ENCODE measurements at regions not wholly inside any gene's neighbourhood (a gene's known extent, or its start where the extent isn't known, plus 50 kb on each side); places are given as distances from the start of the nearest gene placed in this dataset.

GRCh38 chr4:144463236-144463635, 182.7 kb upstream of the HHIP start:
- Histone ChIP-seq H3K36me3 (ENCODE audit: control insufficient read depth in 2 of 4, insufficient read depth in 4 of 4, low read length in 3 of 4) (no peaks in the 10 kb centered on the region), H3K4me2 (ENCODE audit: insufficient read depth in 1 of 2, low read depth in 2 of 2, low read length in 2 of 2) (no peak overlapping the region), H3K14ac (ENCODE audit: insufficient read length) (no peak overlapping the region), H2BK120ac (replicated peaks; ENCODE audit: low read depth, low read length) (no peak overlapping the region), H4K8ac (ENCODE audit: extremely low read depth, insufficient read depth, low read length) (no peak overlapping the region; the same call in 1 of the 2 replicates), H2BK12ac (ENCODE audit: low read depth, low read length) (no peak overlapping the region), H2AFZ (ENCODE audit: low read length) (no peak overlapping the region), H2BK5ac (ENCODE audit: low read depth, low read length) (no peak overlapping the region), H3K4ac (replicated peaks; ENCODE audit: insufficient read length, low read depth, low read length) (no peak overlapping the region), H3K23me2 (ENCODE audit: low read depth, low read length) (no peaks in the 10 kb centered on the region; the same call in 1 of the 2 replicates), H3K18ac (ENCODE audit: extremely low read depth, low read length) (no peak overlapping the region), H3K27ac (ENCODE audit: low read depth, low read length) (no peak overlapping the region), H3K79me2 (ENCODE audit: control insufficient read depth in 1 of 2, insufficient read depth in 2 of 2, low read length in 2 of 2) (no peaks in the 10 kb centered on the region), H3K9ac (replicated peaks in 1 of 4; ENCODE audit: extremely low read depth in 1 of 4, low read depth in 3 of 4, low read length in 3 of 4) (no peak overlapping the region), H3K4me3 (ENCODE audit: extremely low read depth in 1 of 4, insufficient read depth in 2 of 4, low read depth in 3 of 4, low read length in 4 of 4) (no peak overlapping the region), H3K27me3 (replicated peaks in 1 of 4; ENCODE audit: control insufficient read depth in 3 of 4, extremely low read depth in 1 of 4, insufficient read depth in 3 of 4, low read length in 3 of 4) (no peaks in the 10 kb centered on the region), H3K9me3 (ENCODE audit: insufficient read depth in 2 of 2, low read depth in 1 of 2, low read length in 1 of 2) (no peaks in the 10 kb centered on the region), H2BK15ac (ENCODE audit: low read length) (no peak overlapping the region), H4K5ac (ENCODE audit: insufficient read length, low read depth, low read length) (no peak overlapping the region), H3K4me1 (replicated peaks in 1 of 4; ENCODE audit: control insufficient read depth in 3 of 4, insufficient read depth in 4 of 4, low read length in 3 of 4) (no peaks in the 10 kb centered on the region), H2BK20ac (ENCODE audit: low read length) (no peak overlapping the region), H4K91ac (replicated peaks; ENCODE audit: insufficient read length, low read length) (no peak overlapping the region), H3K23ac (ENCODE audit: insufficient read length) (no peak overlapping the region), H3K79me1 (ENCODE audit: low read depth, low read length) (no peaks in the 10 kb centered on the region), H2AK5ac (ENCODE audit: low read depth, low read length) (no peak overlapping the region), H3K56ac (replicated peaks; ENCODE audit: insufficient read length, low read depth, low read length) (no peak overlapping the region), H4K20me1 (replicated peaks in 1 of 2; ENCODE audit: control insufficient read depth in 1 of 2, insufficient read depth in 2 of 2, low read length in 2 of 2) (no peaks in the 10 kb centered on the region)
- TF ChIP-seq POU5F1 (IDR thresholded peaks at IDR 0.05; ENCODE audit: low read depth, low read length) (no peak), NANOG (IDR thresholded peaks at IDR 0.05; ENCODE audit: insufficient read depth, low read depth, low read length, poor library complexity, severe bottlenecking) (no peak), EZH2 (IDR thresholded peaks at IDR 0.05; ENCODE audit: low read depth, low read length, severe bottlenecking) (no peak)
- TF ChIP-seq, protein P1, sequence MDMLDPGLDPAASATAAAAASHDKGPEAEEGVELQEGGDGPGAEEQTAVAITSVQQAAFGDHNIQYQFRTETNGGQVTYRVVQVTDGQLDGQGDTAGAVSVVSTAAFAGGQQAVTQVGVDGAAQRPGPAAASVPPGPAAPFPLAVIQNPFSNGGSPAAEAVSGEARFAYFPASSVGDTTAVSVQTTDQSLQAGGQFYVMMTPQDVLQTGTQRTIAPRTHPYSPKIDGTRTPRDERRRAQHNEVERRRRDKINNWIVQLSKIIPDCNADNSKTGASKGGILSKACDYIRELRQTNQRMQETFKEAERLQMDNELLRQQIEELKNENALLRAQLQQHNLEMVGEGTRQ (IDR thresholded peaks at IDR 0.05; ENCODE audit: low read length), result no peak
- ChIA-PET POLR2A (ENCODE audit: partially characterized antibody) (no interaction called here), CTCF (ENCODE audit: partially characterized antibody) (no interaction called here)
- no peak for FAIRE-seq
- DNase-seq (ENCODE audit: low read depth in 1 of 2, low spot score in 2 of 2), result no peak
- WGBS, 2 experiments (ENCODE audit: extremely low coverage in 1 of 2, insufficient coverage in 1 of 2, insufficient read length in 1 of 2, insufficient replicate concordance in 2 of 2, low coverage in 1 of 2, low lambda C conversion rate in 2 of 2, missing lambda C conversion rate in 1 of 2), result 100% methylated on average over 1 of the region's 1 CpG; no CpG with 5 or more reads in 1 of the 2 experiments

Data from H1 (cell line).